ENCODE measurements at regions not wholly inside any gene's neighbourhood (a gene's known extent, or its start where the extent isn't known, plus 50 kb on each side); places are given as distances from the start of the nearest gene placed in this dataset.
"Not testable (repeated sequence)": the region's sequence is repeated elsewhere in the genome, so short reads cannot be mapped to it uniquely, and the experiment has no call there.

GRCh38 chr6:27617046-27617687 lies 144.3 kb upstream of the ZNF184 start:
- no peak for DNase-seq

- DNase-seq, result no peak
These were observed 143.6 kb upstream of the ZNF184 start for GRCh38 chr6:27616328-27617045.

- no peak for DNase-seq
These were observed 138.5 kb upstream of the ZNF184 start for GRCh38 chr6:27611451-27611850.

DNA sequence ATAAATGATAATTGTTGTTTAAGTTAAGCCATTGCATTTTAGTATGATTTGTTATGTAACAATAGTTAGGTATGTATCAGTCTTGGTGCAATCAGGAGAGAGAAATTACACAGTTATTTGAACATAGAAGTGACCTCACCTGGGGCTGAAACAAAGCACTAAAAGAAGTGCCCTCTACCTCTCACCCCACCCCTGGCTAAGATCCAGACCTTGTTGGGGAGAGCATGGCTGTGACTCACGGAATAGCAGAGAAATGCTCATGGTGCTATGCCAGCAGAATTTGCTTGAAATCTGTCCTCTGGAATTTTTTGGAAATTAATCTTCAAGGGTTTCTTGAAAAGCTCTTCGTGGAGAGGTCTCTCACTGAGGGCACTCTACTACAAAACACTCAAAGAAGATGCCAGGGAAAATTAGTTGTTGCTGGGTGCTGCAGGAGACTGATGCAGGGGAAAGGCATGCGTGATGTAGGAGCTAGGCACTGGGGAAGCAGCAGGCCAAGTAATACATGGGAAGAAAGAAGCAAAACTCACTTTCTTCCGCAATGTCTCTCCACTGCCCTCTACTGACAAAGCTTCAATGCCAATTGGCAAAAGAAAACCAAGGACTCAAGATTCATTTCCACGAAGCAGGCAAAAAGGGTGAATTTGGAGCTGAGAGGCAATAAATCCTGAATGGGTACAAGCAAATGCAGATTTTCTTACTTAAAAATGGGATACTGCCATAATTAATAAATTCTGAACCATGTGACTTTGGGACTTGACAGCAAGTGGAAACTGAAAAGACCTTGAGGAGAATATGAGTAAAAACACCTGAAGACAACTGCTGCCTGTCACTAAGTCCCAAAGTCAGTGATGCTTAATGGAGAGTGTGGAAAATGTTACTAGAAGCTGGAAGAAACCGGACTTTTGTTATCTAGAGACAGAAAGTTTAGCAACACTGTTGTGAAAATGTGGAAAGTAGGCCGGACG lies 136.3 kb upstream of the ZNF184 start:
- no peak for DNase-seq

- DNase-seq, result peak; percentile 63
These were observed 132.8 kb upstream of the ZNF184 start for GRCh38 chr6:27605401-27606342.

DNA sequence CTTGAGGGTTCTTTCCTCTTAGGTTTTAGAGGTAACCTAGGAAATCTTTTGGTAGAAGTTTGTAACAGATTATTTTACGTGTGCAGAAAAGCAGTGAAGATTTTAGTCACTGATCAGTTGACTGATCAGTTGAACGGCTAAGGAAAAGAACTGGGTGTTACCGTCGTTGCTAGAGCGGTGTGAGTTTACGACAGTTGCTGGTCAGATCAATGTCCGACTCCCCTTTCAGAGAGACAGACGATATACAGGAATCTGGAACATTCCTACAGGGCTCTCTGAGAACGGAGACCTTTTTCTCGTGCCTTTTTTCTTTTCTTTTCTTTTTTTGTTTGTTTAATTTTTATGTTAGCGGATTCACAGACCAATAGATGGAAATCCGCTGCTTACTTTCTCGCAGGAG lies 132.1 kb upstream of the ZNF184 start:
- no peak for DNase-seq

DNA sequence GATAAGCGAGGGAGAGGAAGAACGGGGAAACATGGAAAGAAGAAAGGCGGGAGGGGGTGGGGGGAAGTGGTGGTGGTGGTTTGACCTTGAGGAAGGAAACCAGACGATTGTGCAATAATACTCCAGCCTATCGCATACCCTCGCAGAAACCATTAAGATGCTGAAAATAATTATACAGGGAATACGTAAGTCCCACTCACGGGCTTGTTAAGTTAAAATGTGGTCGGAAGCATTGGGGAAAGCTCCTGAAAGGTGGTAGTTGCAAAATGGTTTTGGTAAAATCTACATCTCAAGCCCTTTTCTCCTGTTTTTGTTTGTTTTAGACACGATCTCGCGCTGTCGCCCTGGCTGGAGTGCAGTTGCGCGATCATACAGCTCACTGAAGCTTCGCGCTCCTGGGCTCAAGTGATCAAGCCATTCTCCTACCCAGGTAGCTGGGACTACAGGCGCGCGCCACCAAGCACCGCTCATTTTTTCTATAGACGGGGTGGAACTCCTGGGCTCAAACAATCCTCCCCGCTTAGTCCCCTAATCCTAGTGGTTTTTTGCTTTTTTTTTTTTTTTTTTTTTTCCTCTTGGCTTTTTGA lies 128.9 kb upstream of the ZNF184 start:
- no peak for DNase-seq

GRCh38 chr6:27599859-27600532 lies 127.1 kb upstream of the ZNF184 start:
- no peak for DNase-seq

- not testable (repeated sequence) for DNase-seq
These were observed 124.2 kb upstream of the ZNF184 start for GRCh38 chr6:27597031-27597567.

GRCh38 chr6:27593861-27594260 lies 121.0 kb upstream of the ZNF184 start:
- no peak for DNase-seq

GRCh38 chr6:27593200-27593818 lies 120.4 kb upstream of the ZNF184 start:
- no peak for DNase-seq

GRCh38 chr6:27592481-27593199 lies 119.7 kb upstream of the ZNF184 start:
- DNase-seq, result peak; percentile 73

- DNase-seq, result peak; percentile 44
These were observed 119.0 kb upstream of the ZNF184 start for GRCh38 chr6:27591699-27592480.

DNA sequence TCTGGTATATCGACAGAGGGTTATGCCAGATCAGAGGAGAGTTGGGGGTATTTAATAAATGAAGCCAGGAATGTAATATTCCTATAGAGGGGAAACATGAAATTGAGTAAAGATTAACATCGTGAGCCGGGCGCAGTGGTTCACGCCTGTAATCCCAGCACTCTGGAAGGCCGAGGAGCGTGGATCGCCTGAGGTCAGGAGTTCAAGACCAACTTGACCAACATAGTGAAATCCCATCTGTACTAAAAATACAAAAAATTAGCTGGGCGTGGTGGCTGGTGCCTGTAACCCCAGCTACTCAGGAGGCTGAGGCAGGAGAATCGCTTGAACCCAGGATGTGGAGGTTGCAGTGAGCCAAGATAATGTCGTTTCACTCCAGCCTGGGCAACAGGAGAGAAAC lies 112.4 kb upstream of the ZNF184 start:
- not testable (repeated sequence) for DNase-seq

GRCh38 chr6:27584326-27584725 lies 111.4 kb upstream of the ZNF184 start:
- no peak for DNase-seq

GRCh38 chr6:27582928-27583725 lies 110.2 kb upstream of the ZNF184 start:
- DNase-seq, result peak; percentile 83

DNA sequence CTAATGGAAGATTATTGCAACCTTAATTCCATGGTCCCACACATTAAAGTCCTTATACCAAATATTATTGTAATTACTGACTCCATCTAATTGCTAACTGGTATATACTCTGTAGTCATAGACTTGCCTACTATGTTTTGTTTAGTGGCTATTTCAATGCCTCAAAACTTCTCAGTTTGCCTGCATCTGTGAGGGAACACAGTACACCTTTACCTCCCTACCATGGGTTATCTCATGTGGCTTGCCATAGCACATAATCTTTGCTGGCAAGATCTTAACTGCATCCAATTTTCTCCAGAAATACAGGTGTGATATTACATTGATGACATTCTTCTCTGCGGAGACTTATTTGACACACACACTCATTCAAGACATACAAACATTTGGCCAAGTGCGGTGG lies 107.1 kb upstream of the ZNF184 start:
- DNase-seq, result no peak

GRCh38 chr6:27577922-27578321 lies 105.0 kb upstream of the ZNF184 start:
- DNase-seq, result no peak
